Superior temporal gyrus (tissue), 1 donor: ENCODE measurements at regions not wholly inside any gene's neighbourhood (a gene's known extent, or its start where the extent isn't known, plus 50 kb on each side); places are given as distances from the start of the nearest gene placed in this dataset.
"Not testable (repeated sequence)": the region's sequence is repeated elsewhere in the genome, so short reads cannot be mapped to it uniquely, and the experiment has no call there.

Experiments used
- DNase-seq: peaks from one replicate; pipeline ENCODE4 v3.0.0-alpha.2; 2016; ENCODE audit errors: extremely low spot score

DNA sequence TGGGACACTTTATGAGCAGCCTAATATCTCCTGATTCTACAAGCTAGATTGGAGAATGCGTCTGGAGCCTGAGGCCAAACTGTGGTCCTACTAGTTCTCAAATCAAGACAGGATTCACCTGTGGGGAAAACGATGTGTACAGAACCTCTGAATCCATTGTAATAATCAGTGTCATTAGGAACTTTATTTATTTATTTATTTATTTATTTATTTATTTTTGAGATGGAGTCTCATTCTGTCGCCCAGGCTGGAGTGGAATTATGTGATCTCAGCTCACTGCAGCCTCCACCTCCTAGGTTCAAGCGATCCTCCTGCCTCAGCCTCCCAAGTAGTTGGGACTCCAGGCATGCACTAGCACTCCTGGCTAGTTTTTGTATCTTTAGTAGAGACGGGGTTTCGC is 52.6 kb upstream of the KIF26B start:
- not testable (repeated sequence) for DNase-seq

DNA sequence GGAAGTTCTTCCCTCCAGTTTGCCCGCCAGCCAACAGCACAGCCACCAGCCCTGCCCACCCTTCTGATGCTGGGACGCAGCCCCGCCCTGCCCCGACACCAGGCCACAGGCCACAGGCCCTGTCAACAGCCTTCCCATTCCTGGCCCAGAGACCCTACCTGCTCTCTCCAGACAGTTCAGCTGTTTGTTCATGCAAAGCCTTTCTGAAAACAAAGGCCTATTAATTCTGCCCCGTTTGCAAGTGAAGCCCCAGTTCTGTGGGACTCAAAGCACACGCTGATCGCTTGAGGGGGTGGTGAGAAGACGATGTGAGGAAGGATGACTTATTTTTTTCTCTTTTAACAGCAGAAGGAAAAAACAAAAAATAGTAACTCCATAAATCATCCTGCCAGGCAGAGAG is 55.4 kb upstream of the KIF26B start:
- DNase-seq: peak; percentile 70

DNA sequence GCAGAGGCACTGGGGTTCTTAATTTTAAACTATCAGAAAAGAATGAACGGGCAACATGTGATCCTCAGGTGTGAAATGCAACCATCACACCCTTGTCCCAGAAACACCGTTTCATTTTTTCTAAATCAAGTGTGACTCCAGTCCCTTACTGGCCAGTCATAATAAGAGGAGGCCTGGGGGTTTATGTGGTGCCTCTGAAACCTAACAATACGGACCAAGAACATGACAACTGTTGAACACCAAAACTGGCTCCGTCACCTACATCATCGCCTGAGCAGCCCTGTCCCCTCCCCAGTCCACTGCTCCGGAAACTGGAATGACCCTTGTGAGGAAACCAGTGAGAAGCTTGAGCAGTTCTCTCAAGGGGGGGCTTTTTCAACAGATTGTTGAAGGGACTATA is 55.9 kb upstream of the KIF26B start:
- DNase-seq: no peak

DNA sequence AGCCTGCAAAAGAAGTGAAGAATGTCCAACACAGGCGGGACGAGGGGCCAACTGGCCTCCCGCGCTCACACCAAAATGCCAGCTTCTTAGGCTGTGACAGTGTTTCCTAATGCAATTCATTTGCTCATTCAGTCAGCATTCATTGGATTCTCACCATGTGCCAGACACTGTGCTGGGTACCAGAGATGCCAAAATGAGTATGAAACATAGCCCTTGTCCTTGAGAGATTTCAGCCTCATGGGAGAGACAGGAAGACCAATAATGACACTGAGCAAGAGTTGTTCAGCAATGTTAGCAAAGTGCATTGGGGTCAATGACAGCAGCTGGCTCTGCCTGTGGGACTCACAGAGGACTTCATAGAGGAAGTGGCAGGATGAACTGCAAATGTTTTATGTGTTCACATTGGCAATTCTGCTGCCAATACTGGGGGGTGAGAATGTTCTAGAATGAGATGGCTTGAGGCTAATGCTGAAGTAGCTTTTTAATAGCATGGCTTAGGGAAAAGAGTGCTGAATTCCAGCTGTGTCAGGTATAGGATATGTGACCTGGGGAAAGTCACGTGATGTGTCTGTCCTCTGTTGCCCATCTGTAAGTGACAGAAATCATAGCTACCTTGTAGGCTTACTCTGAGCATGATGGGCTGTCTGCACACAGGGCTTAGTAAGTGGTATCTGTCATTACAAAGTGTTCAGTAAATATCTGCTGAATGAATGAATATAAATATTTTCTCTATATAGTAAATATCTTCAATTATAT is 58.3 kb upstream of the KIF26B start:
- DNase-seq: peak; percentile 28

DNA sequence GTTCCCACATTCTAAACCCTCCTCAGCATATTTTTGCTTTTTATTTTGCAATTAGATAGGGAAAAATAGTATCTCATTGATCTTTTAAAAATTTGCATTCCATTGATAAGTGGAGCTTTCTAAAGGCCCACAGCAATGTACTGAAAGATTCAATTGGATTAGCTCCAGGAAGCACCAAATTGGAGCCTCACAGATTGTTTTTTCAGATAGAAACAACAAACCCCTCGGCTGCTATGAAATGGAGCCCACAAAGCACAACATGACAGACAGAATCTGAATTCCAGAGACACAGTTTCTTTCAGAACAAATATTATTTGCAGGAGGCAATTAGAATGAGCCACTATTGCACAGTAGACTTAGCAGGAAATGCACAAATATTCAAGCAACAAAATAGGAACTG is 58.9 kb upstream of the KIF26B start:
- DNase-seq: no peak

DNA sequence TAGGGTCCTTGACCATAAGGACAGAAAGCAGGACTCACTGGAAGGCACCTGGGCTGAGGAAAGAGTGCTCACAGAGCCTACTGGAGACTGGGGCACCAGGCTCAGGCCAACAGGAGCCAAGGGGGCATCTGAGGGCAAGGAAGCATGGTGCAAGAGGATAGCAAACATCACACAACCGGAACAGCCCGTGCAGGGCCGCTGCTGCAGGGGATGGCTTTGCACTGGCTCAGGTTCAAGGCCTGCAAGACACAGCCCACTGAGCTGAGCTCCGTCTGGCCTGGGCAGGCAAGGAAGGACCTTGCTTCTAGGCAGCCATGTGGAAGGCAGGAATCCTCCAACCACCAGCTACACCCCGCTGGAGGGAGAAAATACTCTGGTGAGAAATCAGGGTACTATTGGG is 59.8 kb upstream of the KIF26B start:
- no peak for DNase-seq

DNA sequence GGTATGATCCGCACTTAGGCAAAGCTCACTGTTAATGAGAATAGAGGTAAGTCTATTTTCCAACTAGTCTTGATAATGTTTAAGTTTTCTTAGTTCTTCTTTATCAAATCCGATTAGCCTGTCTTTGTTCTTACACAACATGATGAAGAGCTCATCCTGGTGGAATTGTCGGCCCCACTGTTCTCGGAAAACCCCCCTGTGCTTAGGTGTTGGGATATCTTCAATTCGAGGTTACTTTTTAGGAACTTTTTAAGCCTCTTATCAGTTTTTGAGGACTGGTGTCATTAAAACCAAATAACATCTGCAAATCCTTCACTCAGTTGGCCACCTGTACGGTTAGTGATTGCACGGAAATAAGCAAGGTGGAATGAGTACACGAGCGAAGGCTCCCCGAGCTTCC is 60.7 kb upstream of the KIF26B start:
- DNase-seq: no peak

DNA sequence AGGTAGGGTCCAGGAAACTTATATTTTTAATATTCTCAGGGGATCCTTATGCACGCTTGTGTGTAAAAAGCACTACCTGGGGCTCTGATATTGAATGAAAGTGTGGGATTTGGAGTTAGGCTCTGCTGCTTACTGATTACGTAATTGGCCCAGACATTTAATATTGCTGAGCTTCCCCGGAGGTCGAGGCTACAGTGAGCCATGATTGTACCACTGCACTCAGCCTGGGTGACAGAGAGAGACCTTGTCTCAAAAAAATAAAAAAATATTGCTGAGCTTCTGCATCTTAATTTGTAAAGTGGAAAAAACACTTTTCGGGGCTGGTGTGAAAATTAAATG is 62.2 kb upstream of the KIF26B start:
- no peak for DNase-seq

DNA sequence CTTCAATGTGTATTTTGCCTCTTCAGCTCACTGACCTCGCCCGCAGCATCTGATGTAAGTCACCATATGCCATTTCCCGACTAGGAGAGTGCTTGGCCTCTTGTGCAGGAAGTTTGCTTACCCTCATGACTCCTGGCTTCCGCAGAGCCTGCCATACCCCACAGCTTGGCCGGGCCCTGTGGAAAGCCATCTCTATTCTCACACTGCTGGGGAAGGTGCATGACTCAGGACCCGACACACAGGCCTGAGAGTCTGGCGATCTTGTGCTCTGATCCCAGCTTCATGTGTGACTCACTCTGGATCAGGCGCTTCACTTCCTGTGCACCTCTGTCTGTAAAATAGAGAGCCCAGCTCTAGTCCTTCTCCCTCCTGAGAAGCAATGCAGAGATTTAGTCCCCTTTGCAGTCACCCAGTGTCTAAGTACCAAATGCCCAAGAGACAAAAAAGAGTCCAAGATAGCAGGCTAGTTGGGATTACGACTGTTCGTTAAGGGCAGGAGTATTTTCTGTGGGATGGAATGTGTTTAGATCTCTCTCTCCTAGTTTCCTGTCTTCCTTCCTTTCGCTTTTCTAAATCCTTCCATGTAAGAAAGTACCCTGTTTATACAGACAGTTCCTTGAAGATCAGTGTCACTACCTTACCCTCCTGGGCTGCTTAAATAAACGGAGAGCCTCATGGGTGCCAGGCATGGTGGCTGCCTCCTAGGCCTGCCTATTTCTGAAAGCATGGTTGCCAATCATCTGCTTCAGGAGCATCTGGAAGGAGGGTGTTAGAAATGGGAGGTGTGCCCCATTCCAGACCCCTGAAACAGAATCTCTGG is 62.8 kb upstream of the KIF26B start:
- DNase-seq: no peak

DNA sequence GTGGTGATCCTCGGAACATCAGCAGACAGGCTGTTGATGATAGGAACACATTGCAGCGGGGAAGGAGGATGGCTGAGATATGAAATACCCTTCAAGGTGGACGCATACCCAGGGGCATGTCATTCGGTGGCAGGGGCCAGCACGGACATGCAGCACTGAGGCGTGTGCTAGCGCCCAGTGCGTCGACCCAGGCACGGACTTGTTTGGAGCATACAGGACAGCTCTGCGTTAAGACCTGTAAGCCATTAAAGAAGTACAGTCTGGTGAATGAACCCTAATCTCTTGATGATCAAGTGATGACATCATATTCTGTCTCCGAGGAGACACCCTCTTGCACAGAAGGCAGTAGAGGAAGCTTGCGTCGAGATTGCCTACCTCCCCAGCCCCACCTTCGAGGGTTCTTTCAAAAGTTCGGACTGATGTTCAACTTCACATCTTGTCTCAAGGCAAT is 63.6 kb upstream of the KIF26B start:
- no peak for DNase-seq

DNA sequence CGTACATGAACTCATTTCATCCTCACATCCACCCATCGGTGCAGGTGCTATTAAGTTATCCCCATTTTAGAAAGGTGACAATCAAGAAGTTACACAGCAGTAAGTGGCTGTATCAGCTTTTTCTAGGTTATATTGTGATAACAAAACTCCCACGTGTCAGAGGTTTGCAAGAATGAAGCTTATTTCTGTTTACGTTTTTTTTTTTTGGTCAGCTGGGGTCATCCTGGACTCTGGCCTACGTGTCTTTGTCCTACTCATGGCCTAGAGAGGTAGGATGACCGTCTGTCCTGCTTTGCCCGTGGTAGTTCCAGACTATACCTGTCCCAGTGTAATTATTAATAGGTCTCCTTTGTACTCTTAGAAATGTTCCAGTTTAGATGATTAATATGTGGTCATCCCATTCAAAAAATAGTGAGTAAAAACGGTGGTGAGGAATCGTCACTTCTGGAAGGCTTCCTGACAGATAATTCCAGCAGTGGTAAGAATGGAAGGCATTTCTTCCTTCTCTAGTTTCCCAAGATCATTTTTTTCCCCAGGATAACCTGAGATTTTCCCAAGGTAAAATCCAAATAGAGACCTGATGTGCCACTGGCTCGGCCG is 64.2 kb upstream of the KIF26B start:
- DNase-seq: no peak

DNA sequence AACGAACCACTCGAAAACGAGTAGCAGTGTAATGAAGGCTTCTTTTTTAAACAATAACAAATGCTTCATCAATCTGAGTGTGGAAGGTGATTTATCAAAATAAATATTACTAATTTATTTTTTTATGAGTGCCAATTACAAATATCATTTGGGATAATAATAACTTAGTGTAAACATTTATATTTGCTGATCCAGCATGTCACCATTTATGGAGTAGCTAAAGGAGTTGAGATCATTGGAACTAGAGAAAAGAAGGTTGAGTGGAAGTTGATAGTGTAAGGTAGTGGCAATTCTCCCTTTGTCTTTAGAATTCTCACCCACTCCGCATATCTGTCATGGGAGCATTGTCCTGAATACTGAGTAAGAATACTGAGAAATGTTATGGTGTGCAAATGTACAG is 67.1 kb upstream of the KIF26B start:
- DNase-seq: no peak

DNA sequence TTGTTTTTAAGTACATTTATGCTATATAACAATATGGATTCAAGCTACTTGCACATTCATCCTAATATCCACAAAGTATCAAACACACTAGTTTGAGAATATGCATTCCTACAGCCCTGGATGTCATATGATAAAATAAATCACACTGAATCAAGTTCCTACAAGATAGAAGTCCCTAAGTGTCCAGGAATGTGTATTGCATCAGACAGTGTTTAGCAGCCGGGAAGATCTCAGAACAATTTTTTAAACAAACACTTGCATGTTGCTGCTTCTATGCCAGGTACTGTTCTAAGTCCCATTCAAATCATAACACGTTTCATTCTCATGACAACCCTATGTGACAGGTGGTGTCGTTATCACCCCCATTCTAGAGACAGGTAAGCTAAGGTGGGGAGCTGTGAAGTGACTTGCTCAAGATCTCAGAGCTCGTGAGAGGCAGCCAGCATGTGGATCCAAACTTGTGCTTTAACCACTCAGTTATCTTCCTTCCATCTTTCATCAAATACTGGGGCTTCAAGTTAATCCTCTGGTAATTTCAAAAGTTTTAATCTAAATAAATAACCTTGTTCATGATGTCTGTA is 68.3 kb upstream of the KIF26B start:
- DNase-seq: no peak

DNA sequence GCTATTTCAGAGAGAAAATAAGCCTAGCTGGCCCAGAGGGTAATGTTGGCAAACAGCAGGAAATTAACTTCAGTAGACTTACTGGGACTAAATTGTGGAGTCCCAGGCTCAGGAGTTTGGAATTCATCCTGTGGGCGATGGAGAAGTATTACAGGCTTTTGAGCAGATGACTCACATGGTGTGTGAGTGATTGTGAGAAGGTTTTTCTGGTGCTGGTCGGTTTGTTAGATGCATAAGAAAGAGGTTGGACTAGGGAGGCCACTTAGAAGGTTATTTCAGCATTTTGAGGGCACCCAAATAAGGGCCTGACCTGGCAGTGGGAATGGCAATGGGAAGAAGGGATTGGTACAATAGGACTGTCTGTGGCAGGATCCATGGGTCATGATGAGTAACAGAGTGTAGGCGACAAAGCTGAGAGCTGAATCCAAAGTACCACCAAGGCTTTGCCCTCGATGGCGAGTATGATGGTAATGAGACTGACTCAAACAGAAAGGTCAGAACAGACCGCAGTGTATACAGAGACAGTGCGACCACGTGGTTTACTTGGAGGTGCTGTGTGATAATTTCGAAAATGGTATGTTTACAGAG is 69.2 kb upstream of the KIF26B start:
- DNase-seq: no peak

DNA sequence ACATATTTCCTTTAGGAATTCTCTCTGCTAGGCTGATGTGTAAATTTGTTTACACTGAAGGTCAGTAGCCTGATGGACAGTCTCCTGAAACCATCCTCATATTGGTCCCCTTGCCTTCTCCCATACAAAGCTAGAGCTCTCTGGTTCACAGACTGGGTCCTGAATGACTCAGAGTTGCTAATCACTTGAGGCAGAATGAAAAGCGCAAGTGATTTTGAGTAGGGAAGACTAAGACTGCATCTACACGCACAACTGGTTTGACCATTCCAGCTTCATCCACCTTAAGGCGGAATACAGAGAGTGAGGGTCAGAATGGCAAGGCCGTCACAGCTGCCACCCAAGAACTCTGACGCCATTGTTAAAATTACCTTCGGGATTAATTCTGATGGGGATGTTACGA is 70.2 kb upstream of the KIF26B start:
- no peak for DNase-seq

DNA sequence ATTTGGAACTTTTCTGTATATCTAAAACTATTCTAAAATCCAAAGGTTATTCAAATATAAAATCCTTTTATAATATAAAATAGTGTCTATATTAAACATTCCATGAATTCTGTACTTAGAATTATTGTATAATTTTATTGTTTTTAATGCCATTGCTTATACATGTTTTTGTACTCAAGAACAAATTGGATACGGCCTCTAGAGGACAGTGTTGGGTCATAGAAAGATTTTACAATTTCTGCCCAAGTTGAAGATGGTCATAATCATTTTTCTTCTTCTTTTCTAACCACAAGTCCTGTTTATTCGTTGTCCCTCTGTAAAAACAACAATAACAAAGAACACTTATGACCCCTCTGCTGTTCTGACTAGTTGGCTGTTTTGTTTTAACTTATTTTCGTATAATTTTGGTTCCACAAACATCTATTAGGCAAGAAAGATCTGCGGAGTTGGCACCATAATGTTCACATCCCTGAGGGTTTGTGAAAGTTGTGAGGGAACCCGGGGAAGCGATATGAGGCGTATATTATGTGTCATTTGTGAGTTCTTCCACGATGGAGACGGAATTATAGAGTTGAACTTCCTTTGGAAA is 75.7 kb upstream of the KIF26B start:
- peak; percentile 75 for DNase-seq

DNA sequence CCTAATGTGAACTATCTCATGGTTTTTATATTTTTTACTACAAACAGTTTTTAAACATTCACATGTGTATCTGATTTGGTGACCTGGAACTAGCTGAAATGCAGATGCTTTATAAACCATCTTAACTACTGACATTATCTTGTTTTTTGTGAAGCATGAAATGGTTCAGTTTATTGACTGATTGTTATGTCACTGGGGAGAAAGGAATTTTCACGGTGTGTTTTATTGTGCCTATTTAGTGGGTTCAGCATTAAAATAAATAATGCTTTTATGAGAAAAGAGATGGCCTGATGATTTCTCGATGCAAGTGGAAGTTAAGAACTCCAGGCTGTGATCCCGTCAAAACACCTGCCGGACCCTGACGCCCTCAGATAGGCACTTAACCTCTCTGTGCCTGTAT is 79.9 kb upstream of the KIF26B start:
- DNase-seq: no peak

DNA sequence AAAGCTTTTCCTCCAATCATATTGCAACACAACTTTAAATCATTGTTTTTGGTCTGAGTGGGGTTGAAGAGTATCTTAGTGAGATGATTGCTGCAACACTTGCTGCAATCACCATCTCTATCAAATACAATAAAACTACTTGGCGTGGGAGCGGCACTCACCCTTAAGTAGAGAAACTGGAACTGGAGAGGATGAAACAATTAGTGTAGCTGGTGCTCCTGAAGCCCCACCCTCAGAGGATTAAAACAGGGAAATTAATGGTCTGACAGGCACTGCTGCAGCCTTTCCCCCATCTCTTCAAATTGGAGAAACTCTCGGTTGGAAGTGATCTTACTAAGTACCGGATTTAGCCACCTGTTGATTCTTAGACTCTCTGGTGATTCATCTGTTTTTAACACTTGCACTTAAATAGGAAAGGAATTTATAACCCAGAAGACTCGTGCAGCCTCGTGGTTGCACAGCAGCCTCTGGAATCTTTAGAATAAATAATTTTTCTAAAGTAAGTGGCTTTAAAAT is 80.5 kb upstream of the KIF26B start:
- no peak for DNase-seq

DNA sequence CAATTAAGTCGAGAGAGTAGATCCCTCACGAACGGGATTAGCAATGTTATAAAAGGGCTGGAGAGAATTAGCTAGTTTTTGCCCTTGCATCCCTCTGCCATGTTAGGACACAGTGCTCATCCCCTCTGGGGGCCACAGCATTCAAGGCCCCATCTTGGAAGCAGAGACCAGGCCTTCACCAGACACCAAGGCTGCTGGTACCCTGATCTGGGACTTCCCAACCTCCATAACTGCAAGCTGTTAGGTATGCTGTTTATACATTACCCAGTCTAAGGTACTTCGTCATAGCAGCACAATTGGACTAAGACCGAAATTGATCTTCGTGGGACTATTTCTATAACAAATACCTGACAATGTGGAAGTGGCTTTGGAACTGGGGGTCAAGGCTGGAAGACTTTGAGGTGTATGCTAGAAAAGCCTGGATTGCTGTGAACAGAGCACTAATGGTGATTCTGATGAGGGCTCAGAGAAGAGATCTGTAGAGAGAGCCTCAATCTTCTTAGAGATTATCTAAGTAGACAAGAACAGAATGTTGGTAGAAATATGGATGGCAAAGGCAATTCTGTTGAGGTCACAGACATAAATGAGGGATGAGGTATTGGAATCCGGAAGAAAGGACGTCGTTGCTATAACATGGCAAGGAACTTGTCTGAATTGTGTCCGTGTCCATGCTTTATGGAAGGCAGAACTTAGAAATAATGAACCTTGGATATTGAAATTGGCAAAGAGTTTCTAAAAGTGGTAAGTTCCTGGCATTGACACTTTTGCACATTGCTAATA is 83.8 kb upstream of the KIF26B start:
- no peak for DNase-seq

DNA sequence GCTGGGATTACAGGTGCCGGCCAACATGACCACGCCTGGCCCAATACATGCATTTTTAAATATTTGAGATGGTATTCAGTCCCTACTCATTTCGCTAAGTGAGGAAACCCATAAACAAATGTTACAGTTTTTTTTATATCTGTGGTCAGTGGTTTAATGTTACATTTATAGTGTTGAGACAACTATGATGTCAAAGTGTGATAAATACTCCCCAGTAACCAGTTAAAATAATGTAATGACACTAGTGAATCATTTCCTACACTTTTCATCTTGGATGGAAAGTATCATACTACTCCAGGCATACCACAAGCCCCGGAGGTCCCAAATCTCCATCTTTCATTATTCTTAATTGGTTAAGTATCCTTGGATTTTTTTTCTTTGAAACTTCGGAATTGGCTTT is 87.5 kb upstream of the KIF26B start:
- no peak for DNase-seq
